HEK293 (cell line): ENCODE measurements at regions not wholly inside any gene's neighbourhood (a gene's known extent, or its start where the extent isn't known, plus 50 kb on each side); places are given as distances from the start of the nearest gene placed in this dataset.

Experiments
- CTCF ChIA-PET: fragments of 350-600 bp; formaldehyde crosslinking; extraction: SDS; loops from one replicate; lab custom pipeline; 2021; ENCODE audit warnings: antibody characterized with exemption; lab: Yijun Ruan, JAX
- POLR2A ChIA-PET: fragments of 300-600 bp; formaldehyde crosslinking; extraction: SDS; loops from one replicate; lab custom pipeline; 2020; ENCODE audit warnings: antibody characterized with exemption, inconsistent platforms; lab: Yijun Ruan, JAX
- H3K27ac ChIP-seq: fragments of 200-500 bp; sonication (Bioruptor generic); 2 replicates; pipeline ENCODE4 v1.5.1; 2014; ENCODE audit warnings: low read depth, low read length, control low read depth, inconsistent platforms; ENCODE audit errors: extremely low read depth
- H3K36me3 ChIP-seq, 2 experiments: fragments of 200-500 bp in 1 of 2; sonication (Bioruptor generic) in 1 of 2; 1 replicate in 1 of 2; 2 replicates in 1 of 2; pipeline ENCODE4 v1.5.1; 2014 to 2017; ENCODE audit warnings: inconsistent platforms in 2 of 2, low read length in 2 of 2; ENCODE audit not compliant: control insufficient read depth in 2 of 2, insufficient read depth in 1 of 2
- H3K4me1 ChIP-seq: fragments of 200-500 bp; sonication (Bioruptor generic); 2 replicates; pipeline ENCODE4 v1.5.1; 2014; ENCODE audit warnings: mild to moderate bottlenecking, low read length, inconsistent platforms; ENCODE audit not compliant: control insufficient read depth, insufficient read depth
- H3K4me3 ChIP-seq: 2 replicates; pipeline ENCODE4 v1.5.1; 2011; ENCODE audit warnings: low read depth, mild to moderate bottlenecking, control low read depth, low read length, moderate library complexity
- H3K9me3 ChIP-seq: fragments of 200-500 bp; sonication (Bioruptor generic); 2 replicates; pipeline ENCODE4 v1.5.1; 2014; ENCODE audit warnings: low read depth, low read length, inconsistent platforms; ENCODE audit not compliant: control insufficient read depth, insufficient read depth
- BCL11B ChIP-seq: fragments of 450-650 bp; formaldehyde crosslinking; IDR thresholded peaks from 2 replicates; pipeline ENCODE4 v1.5.1; 2016; ENCODE audit warnings: low read depth, missing biosample characterization, missing genetic modification characterization
- EGR2 ChIP-seq: fragments of 450-650 bp; formaldehyde crosslinking; IDR thresholded peaks from 2 replicates; pipeline ENCODE4 v1.5.1; 2016; ENCODE audit warnings: low read depth, missing biosample characterization, missing genetic modification characterization
- GLIS2 ChIP-seq: fragments of 450-650 bp; formaldehyde crosslinking; IDR thresholded peaks from 2 replicates; pipeline ENCODE4 v1.5.1; 2016; ENCODE audit warnings: missing biosample characterization, missing genetic modification characterization
- HIC1 ChIP-seq: fragments of 450-650 bp; formaldehyde crosslinking; IDR thresholded peaks from 2 replicates; pipeline ENCODE4 v1.5.1; 2016; ENCODE audit warnings: missing biosample characterization, missing genetic modification characterization
- HOXC10 ChIP-seq: sonication (generic); formaldehyde crosslinking; IDR thresholded peaks from 2 replicates; pipeline ENCODE4 v1.8.1; 2023; ENCODE audit warnings: mild to moderate bottlenecking, missing genetic modification reagents
- PRDM6 ChIP-seq: fragments of 450-650 bp; formaldehyde crosslinking; IDR thresholded peaks from 2 replicates; pipeline ENCODE4 v1.5.1; 2017; ENCODE audit warnings: missing biosample characterization, missing genetic modification characterization
- RBAK ChIP-seq: fragments of 450-650 bp; formaldehyde crosslinking; IDR thresholded peaks from 2 replicates; pipeline ENCODE4 v1.5.1; 2016; ENCODE audit warnings: missing biosample characterization, missing genetic modification characterization
- SP7 ChIP-seq: fragments of 450-650 bp; formaldehyde crosslinking; IDR thresholded peaks from 2 replicates; pipeline ENCODE4 v1.5.1; 2016; ENCODE audit warnings: missing biosample characterization, missing genetic modification characterization
- TCF7L2 ChIP-seq: IDR thresholded peaks from 2 replicates; pipeline ENCODE4 v1.6.1; 2011; ENCODE audit warnings: low read depth, mild to moderate bottlenecking, inconsistent platforms, low read length, moderate library complexity, borderline replicate concordance
- ZNF133 ChIP-seq: fragments of 450-650 bp; formaldehyde crosslinking; IDR thresholded peaks from 2 replicates; pipeline ENCODE4 v1.5.1; 2016; ENCODE audit warnings: missing biosample characterization, missing genetic modification characterization
- ZNF16 ChIP-seq: fragments of 450-650 bp; formaldehyde crosslinking; IDR thresholded peaks from 2 replicates; pipeline ENCODE4 v1.5.1; 2016; ENCODE audit warnings: low read depth, missing biosample characterization, missing genetic modification characterization
- ZNF184 ChIP-seq: fragments of 450-650 bp; IDR thresholded peaks from 2 replicates; pipeline ENCODE4 v1.5.1; 2018; ENCODE audit warnings: missing biosample characterization, mild to moderate bottlenecking, missing genetic modification characterization
- ZNF214 ChIP-seq: fragments of 450-650 bp; formaldehyde crosslinking; IDR thresholded peaks from 2 replicates; pipeline ENCODE4 v1.5.1; 2017; ENCODE audit warnings: missing biosample characterization, mild to moderate bottlenecking, missing genetic modification characterization, borderline replicate concordance
- ZNF221 ChIP-seq: fragments of 450-650 bp; formaldehyde crosslinking; IDR thresholded peaks from 2 replicates; pipeline ENCODE4 v1.5.1; 2017; ENCODE audit warnings: missing biosample characterization, missing genetic modification characterization, borderline replicate concordance
- ZNF366 ChIP-seq: fragments of 450-650 bp; formaldehyde crosslinking; conservative IDR thresholded peaks from 2 replicates; pipeline ENCODE4 v1.5.1; 2016; ENCODE audit warnings: missing biosample characterization, missing genetic modification characterization
- ZNF449 ChIP-seq: fragments of 450-650 bp; formaldehyde crosslinking; IDR thresholded peaks from 2 replicates; pipeline ENCODE4 v1.5.1; 2017; ENCODE audit warnings: missing biosample characterization, mild to moderate bottlenecking, missing genetic modification characterization, moderate library complexity
- ZNF488 ChIP-seq: fragments of 450-650 bp; formaldehyde crosslinking; IDR thresholded peaks from 2 replicates; pipeline ENCODE4 v1.5.1; 2016; ENCODE audit warnings: missing biosample characterization, missing genetic modification characterization
- ZNF510 ChIP-seq: fragments of 450-650 bp; formaldehyde crosslinking; IDR thresholded peaks from 2 replicates; pipeline ENCODE4 v1.5.1; 2018; ENCODE audit warnings: mild to moderate bottlenecking, missing genetic modification characterization, missing biosample characterization; ENCODE audit not compliant: insufficient replicate concordance
- ZNF623 ChIP-seq: fragments of 450-650 bp; formaldehyde crosslinking; IDR thresholded peaks from 2 replicates; pipeline ENCODE4 v1.5.1; 2016; ENCODE audit warnings: missing biosample characterization, missing genetic modification characterization
- ZNF670 ChIP-seq: fragments of 450-650 bp; formaldehyde crosslinking; IDR thresholded peaks from 2 replicates; pipeline ENCODE4 v1.5.1; 2016; ENCODE audit warnings: missing biosample characterization, missing genetic modification characterization, low read depth
- ZNF701 ChIP-seq: fragments of 450-650 bp; formaldehyde crosslinking; IDR thresholded peaks from 2 replicates; pipeline ENCODE4 v1.5.1; 2016; ENCODE audit warnings: missing biosample characterization, missing genetic modification characterization
- TF ChIP-seq, protein P1 (sequence below): fragments of 450-650 bp; IDR thresholded peaks from 2 replicates; pipeline ENCODE4 v1.5.1; 2018; ENCODE audit warnings: missing biosample characterization, mild to moderate bottlenecking, missing genetic modification characterization
- TF ChIP-seq, protein P2 (sequence below): fragments of 450-650 bp; formaldehyde crosslinking; IDR thresholded peaks from 2 replicates; pipeline ENCODE4 v1.5.1; 2017; ENCODE audit warnings: missing biosample characterization, missing genetic modification characterization

- TF ChIP-seq ZNF449 (no peak), GLIS2 (tag by site-specific recombination) (no peak), ZNF214 (no peak), ZNF221 (no peak), RBAK (tag by site-specific recombination) (no peak), ZNF488 (no peak), BCL11B (no peak), EGR2 (no peak), ZNF16 (no peak)
- TF ChIP-seq, all 188 proteins: peak for 0
Measured at GRCh38 chr4:126843492-126844067, 789.2 kb upstream of the INTU start (continued).

GRCh38 chr4:126850286-126850685 lies 782.5 kb upstream of the INTU start:
- Histone ChIP-seq H3K4me3 (no peak overlapping the region), H3K27ac (no peak overlapping the region), H3K9me3 (no peaks in the 10 kb centered on the region), H3K4me1 (no peaks in the 10 kb centered on the region), H3K36me3 (no peaks in the 10 kb centered on the region)
- ChIA-PET CTCF (no interaction called here), POLR2A (no interaction called here)
- TF ChIP-seq, protein P1, sequence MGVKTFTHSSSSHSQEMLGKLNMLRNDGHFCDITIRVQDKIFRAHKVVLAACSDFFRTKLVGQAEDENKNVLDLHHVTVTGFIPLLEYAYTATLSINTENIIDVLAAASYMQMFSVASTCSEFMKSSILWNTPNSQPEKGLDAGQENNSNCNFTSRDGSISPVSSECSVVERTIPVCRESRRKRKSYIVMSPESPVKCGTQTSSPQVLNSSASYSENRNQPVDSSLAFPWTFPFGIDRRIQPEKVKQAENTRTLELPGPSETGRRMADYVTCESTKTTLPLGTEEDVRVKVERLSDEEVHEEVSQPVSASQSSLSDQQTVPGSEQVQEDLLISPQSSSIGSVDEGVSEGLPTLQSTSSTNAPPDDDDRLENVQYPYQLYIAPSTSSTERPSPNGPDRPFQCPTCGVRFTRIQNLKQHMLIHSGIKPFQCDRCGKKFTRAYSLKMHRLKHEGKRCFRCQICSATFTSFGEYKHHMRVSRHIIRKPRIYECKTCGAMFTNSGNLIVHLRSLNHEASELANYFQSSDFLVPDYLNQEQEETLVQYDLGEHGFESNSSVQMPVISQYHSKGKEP (tag by site-specific recombination), result no peak
- TF ChIP-seq SP7 (tag by site-specific recombination) (no peak), ZNF184 (tag by site-specific recombination) (0 out of 2 replicates have a peak, but pooled peaks have one; percentile 32), PRDM6 (no peak), ZNF670 (no peak), ZNF488 (no peak), ZNF510 (tag by site-specific recombination) (no peak), ZNF366 (0 out of 2 replicates have a peak, but pooled peaks have one; percentile 37), TCF7L2 (no peak), ZNF133 (tag by site-specific recombination) (no peak), HIC1 (tag by site-specific recombination) (peak; percentile 33; the same call in 1 of the 2 replicates), ZNF623 (tag by site-specific recombination) (no peak), HOXC10 (no peak), ZNF701 (no peak)
- TF ChIP-seq, protein P2, sequence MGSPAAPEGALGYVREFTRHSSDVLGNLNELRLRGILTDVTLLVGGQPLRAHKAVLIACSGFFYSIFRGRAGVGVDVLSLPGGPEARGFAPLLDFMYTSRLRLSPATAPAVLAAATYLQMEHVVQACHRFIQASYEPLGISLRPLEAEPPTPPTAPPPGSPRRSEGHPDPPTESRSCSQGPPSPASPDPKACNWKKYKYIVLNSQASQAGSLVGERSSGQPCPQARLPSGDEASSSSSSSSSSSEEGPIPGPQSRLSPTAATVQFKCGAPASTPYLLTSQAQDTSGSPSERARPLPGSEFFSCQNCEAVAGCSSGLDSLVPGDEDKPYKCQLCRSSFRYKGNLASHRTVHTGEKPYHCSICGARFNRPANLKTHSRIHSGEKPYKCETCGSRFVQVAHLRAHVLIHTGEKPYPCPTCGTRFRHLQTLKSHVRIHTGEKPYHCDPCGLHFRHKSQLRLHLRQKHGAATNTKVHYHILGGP (tag by site-specific recombination), result no peak
- TF ChIP-seq, all 188 proteins: peak for 3
